ENCODE measurements at regions not wholly inside any gene's neighbourhood (a gene's known extent, or its start where the extent isn't known, plus 50 kb on each side); places are given as distances from the start of the nearest gene placed in this dataset.

GRCh38 chr2:139230881-139231280 is 450.7 kb upstream of the NXPH2 start:
- no peak for DNase-seq

GRCh38 chr2:139228276-139228675 is 448.1 kb upstream of the NXPH2 start:
- no peak for DNase-seq

DNA sequence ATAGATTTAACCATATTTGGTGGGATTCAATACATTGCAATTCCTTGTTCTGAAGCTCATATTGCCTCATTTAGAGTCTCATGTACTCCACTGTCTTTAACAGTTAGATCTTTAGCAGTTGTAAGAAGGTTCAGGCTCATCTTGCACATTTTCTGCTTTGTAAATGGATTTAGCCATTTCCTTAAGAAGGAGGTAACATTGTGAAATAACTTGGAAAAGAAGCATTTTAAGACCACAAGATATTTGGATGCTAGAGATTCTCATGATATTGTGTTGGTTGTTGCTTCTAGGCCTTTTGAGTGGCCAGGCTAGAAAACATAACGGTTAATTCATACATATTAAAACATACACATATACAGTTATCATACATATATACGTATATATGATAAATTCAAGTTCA is 445.8 kb upstream of the NXPH2 start:
- DNase-seq = no peak

DNA sequence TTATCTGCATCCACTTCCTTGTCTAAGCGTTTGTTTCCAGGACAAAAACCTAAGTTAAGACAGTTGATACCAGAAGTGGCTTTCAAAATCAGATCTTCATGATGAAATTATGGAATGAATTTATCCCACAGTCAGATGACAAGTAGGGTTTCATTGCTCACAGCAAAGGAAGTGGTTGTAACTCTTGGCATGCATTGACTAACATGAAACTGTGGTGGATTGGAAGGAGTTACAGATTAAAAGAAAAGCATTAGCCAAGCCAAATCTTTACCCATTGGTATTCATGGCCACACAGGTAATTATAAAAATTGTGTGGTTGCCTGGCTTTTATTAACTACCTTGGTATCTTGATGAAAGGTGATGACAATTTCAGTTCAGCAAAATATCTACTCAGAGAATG is 438.0 kb upstream of the NXPH2 start:
- DNase-seq = no peak

DNA sequence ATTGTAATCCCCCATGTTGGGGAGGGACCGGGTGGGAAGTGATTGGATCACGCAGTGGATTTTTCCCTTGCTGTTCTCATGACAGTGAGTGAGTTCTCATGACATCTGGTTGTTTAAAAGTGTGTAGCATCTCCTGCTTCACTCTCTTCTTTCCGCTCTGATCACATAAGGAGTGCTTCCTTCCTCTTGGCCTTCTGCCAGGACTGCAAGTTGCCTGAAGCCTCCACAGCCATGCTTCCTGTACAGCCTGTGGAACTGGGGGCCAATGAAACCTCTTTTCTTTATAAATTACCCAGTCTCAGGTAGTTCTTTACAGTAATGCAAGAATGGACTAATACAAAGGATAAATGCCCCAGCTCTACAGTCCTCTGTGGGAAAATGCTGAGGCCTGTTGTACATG is 437.5 kb upstream of the NXPH2 start:
- DNase-seq = peak; percentile 11

- no peak for DNase-seq
These were observed 436.2 kb upstream of the NXPH2 start for GRCh38 chr2:139216435-139216834.

GRCh38 chr2:139214801-139215200 is 434.6 kb upstream of the NXPH2 start:
- DNase-seq = no peak

DNA sequence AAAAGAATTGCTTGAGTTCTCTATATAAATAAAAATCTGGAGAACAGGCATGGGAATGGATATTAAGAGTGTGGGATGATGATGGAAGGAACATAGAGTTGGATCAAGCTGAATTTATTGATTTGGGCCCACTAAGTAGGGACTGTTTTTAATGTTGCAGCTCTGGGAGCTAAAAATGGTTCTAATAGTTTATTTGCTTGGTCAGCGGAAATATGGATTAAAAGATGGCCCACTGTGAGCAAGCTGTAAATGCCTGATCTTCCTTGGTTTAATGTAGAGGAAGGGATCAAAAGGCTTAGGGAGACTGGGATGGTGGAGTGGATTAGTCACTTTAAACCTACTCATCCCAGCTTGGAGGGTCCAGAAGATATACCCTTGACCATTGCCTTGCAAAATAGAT is 429.4 kb upstream of the NXPH2 start:
- peak; percentile 26 for DNase-seq

GRCh38 chr2:139201516-139201915 is 421.3 kb upstream of the NXPH2 start:
- no peak for DNase-seq

DNA sequence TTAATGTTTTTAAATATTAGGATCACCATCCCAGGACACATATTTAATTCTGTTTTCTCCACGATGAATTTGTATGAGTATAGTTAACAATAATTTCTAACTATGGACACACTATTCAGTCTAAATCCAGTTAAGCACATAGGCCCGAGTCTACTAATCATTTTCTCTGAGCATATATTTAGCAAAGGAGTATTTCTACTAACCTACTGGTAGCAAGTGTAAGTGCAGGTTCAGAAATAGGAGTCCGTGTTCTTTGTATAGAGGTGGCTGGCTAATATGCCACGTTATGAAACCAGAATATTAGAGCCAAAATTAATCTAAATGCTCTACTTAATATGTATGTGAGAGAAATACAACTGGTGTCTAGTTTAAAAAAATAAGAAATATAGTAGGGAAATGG is 416.6 kb upstream of the NXPH2 start:
- DNase-seq = no peak

DNA sequence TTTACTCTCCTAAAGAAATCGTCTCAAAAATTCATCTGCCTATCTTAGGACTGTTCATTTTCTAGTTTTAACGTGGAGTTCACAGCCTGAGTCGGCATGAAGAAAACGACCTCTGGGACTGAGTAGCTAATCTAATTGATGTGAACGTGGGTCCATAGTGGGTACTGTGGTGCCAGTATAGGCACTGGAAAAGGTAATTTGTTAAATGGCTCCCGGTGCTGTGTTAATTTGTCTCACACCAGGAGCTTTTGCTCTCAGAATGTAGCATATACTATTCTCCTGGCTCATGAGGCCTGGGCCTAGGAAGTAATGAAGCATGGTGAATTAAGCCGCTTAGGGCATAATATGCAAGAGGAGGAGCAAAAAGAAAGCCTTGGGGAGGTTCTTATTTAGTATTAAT is 414.4 kb upstream of the NXPH2 start:
- DNase-seq = no peak

DNA sequence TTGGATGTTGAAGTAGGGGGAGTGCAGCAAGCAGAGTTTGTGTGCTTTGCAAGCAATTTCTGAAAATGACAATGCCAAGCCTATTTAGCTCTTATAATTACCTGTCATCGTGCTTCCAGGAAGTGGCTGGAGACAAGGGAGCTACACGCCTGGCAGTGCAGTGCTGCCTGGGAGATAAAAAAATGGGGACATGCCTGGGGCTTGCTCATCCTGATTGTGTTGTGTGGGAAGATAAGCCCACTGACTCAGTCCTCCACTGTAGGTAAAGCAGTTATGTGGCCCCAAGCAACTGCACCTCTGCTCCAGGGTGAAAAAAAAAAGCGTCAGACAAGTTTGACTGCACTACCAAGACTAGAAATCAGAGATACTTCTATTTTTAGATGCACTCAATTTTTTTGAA is 396.9 kb upstream of the NXPH2 start:
- DNase-seq = no peak

DNA sequence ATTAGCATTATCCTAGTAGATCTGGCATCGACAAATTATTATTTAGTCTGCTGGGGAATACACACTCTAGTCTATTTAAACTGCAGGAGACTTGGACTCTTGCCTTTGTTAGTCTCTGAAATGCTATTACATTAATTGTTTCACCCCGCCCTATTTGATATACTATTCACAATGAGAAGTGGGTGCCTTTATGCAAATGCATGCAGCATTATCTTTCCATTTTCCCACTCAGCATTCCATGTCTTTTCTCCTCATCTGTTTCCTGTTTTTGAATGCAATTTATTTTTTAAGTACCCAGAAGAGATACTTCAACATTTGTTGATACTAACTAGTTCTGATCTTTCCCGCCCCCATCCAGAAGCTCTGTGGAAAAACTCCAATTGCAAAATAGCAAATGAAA is 395.3 kb upstream of the NXPH2 start:
- DNase-seq = no peak

- DNase-seq = no peak
These were observed 390.2 kb upstream of the NXPH2 start for GRCh38 chr2:139170406-139170805.

DNA sequence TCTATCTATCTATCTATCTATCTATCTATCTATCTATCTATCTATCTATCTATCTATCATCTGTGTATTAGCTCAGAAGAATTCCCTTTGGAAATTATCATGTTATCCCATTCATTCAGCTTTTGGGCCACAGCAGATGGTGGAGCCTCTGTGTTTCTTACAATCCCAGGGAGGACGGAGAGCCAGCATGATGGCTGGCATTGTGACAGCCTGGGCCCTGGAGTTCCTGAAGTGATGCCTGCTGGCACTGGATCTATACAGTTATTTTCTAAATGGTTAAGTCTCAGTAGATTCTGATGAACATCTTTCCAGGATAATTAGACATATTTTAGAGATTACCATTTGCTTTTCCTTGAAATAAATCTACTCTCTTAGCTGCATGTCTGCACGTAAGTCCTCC is 385.4 kb upstream of the NXPH2 start:
- peak; percentile 27 for DNase-seq

GRCh38 chr2:139165041-139165440 is 384.9 kb upstream of the NXPH2 start:
- no peak for DNase-seq

DNA sequence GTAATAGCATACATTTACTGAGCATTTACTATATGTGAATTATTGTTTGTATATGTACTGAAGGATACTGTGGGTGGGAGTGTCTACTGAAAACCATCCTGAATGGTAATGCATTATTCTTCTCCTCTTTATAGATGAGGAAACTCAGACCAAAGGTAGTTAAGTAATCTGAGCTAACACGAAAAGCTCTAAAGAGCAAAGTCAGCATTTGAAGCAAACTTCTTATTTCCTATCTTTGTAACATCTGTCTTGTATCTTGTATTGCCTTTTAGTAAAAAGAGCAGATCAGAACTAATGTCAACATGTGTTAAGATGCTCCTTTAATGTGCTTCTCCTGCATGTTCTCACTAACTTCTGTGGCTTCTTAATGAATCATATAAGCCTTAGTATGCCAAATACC is 382.8 kb upstream of the NXPH2 start:
- DNase-seq = no peak

DNA sequence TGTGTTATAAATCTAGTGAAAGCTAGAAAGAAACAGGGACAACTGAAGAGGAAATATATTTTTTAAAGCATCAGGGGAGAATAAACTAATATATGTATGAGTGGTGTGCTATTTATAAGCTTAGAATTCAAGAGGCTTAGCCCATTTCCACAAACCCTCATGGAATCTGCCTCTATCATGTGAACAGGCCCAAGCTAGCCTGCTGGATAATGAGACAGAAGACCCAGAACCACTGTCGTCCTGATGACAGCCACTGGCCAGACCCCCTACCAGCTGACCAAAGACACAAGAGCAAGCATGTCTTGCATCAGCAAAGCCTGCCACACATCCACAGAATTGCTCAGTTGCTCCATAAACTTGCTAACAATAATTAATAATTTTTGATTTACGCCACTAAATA is 382.3 kb upstream of the NXPH2 start:
- DNase-seq = peak; percentile 58

GRCh38 chr2:139160836-139161235 is 380.6 kb upstream of the NXPH2 start:
- peak; percentile 98 for DNase-seq

DNA sequence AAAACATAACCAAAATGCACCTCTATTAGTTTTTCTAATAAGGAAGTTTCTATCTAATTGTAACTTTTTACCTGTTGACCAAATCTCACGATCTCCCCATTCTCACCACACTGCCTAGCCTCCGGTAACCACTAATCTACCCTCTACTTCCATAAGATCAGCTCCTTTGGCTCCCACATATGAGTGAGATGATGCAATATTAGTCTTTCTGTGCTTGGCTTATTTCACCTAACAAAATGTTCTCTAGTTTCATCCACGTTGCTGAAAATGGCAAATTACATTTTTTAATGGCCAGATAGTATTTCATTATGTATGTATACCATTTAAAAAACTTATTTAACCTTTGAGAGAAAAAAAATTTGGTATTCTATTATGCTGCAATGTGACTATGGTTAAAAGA is 379.0 kb upstream of the NXPH2 start:
- no peak for DNase-seq

DNA sequence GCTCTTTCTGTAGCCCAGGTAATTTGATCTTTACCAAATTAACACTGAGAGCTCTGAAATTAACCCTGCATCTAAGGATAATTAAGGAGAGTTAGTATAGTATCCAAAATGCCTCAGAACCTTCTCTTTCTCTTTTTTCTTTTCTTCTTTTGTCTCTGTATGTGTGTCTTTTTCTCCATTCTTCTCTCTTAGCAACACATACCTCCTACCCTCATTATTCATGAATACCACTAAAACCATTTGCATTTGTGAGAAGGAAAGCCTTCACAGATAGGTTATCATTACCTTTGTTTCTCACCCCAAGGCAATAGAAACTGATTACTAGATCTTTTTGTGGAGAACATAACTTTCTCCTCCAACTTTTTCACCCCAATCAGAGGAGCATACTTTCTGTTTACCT is 376.5 kb upstream of the NXPH2 start:
- no peak for DNase-seq

DNA sequence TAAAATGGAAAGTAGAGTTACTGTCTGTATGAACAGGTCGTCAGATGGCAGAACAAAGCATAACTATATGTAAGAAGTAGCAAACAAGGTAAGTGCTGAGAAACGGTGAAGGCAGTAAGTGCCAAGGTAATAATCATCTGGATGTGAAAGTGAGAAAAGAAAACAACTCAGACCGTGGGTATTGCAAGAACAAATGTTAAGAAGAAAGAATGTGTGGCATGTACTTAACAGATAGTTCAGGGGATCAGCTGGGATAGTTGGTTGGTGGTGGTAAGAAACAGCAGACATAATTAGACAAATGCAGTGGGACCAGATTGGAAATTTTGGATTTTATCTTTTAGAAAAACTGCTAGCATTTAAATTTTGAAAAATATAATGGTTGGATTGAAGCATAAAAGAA is 375.8 kb upstream of the NXPH2 start:
- no peak for DNase-seq

- peak; percentile 11 for DNase-seq
These were observed 362.2 kb upstream of the NXPH2 start for GRCh38 chr2:139142252-139142880.

DNA sequence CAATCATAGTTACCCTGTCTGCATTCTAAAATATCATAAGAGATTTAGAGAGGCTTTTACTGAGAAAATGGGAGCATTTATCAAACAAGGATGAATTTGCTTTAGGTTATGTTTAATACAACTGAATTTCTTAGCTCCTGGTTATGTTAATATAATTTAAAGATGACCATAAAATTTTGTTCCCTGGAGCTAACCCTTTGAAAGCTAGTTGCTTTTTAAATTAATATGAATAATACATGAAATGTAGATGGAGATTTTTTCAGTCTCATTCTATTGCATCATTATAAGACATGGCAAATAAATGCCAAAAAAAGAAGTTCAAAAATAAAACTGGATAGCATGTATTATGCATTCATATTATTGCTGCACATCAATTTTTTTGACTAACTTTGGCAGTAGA is 344.1 kb upstream of the NXPH2 start:
- DNase-seq = no peak

- DNase-seq = no peak
These were observed 343.6 kb upstream of the NXPH2 start for GRCh38 chr2:139123795-139124194.

DNA sequence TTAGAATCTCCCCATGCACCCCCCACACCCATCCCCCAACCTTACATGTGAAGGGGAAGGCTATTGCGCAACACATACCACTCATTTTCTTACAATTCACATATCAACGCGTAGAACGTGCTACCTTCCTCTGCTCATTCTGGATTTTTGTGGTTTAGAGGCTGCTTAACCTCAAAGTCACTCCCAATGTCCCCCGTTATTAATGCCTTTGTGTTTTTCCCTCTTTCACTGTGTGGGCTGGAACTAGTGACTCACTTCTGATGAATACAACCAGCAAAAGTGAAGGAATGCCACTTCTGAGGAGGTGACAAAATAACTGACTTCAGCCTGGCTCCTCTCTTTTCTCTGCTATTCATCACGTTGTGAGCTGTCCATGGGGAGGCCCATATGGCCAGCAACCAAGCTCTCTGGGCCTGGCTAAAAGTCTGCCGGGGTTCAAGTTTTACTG is 342.5 kb upstream of the NXPH2 start:
- no peak for DNase-seq

All from NCI-H82 (cell line).